HCT116 (cell line): ENCODE measurements at regions not wholly inside any gene's neighbourhood (a gene's known extent, or its start where the extent isn't known, plus 50 kb on each side); places are given as distances from the start of the nearest gene placed in this dataset.

Source experiments
- CBX3 ChIP-seq: IDR thresholded peaks from 2 replicates; pipeline ENCODE4 v1.6.1; 2012; ENCODE audit warnings: low read depth
- EGR1 ChIP-seq: IDR thresholded peaks from 2 replicates; pipeline ENCODE4 v1.6.1; 2012; ENCODE audit warnings: low read depth
- EZH2 ChIP-seq: fragments of 200-600 bp; sonication (generic); IDR thresholded peaks from 2 replicates; pipeline ENCODE4 v1.6.1; 2017; ENCODE audit warnings: antibody characterized with exemption, mixed run types
- EZH2phosphoT487 ChIP-seq: fragments of 200-600 bp; IDR thresholded peaks from 2 replicates; pipeline ENCODE4 v1.6.1; 2018; ENCODE audit warnings: antibody characterized with exemption, borderline replicate concordance
- MAX ChIP-seq: IDR thresholded peaks from 2 replicates; pipeline ENCODE4 v1.6.1; 2012
- POLR2A ChIP-seq: IDR thresholded peaks from 2 replicates; pipeline ENCODE4 v1.7.0; 2011; ENCODE audit warnings: borderline replicate concordance; ENCODE audit not compliant: insufficient read depth, insufficient read length; ENCODE audit errors: extremely low read depth
- POLR2AphosphoS5 ChIP-seq: IDR thresholded peaks from 2 replicates; pipeline ENCODE4 v1.6.1; 2011; ENCODE audit warnings: mild to moderate bottlenecking, low read depth, low read length, moderate library complexity
- RAD21 ChIP-seq: IDR thresholded peaks from 2 replicates; pipeline ENCODE4 v1.6.1; 2012; ENCODE audit warnings: low read depth, mild to moderate bottlenecking
- REST ChIP-seq: IDR thresholded peaks from 2 replicates; pipeline ENCODE4 v1.6.1; 2012; ENCODE audit warnings: low read depth
- TF ChIP-seq, protein P1 (sequence below): IDR thresholded peaks from 2 replicates; pipeline ENCODE4 v1.6.1; 2012
- TF ChIP-seq, protein P2 (sequence below), 3 experiments: fragments of 200-600 bp in 1 of 3; sonication (generic) in 1 of 3; IDR thresholded peaks in 2 of 3; conservative IDR thresholded peaks in 1 of 3; 2 replicates each; pipeline ENCODE4 v1.5.1; 2012 to 2017; ENCODE audit warnings: low read depth in 2 of 3, low read length in 2 of 3, antibody characterized with exemption in 1 of 3, borderline replicate concordance in 1 of 3, control low read depth in 1 of 3, mild to moderate bottlenecking in 1 of 3, mixed read lengths in 1 of 3, mixed run types in 1 of 3, moderate library complexity in 1 of 3; ENCODE audit not compliant: insufficient read depth in 1 of 3

- TF ChIP-seq EZH2 (no peak), MAX (no peak), EZH2phosphoT487 (no peak), POLR2AphosphoS5 (no peak), POLR2A (no peak), RAD21 (no peak), REST (no peak), EGR1 (no peak), CBX3 (no peak)
- TF ChIP-seq, protein P1, sequence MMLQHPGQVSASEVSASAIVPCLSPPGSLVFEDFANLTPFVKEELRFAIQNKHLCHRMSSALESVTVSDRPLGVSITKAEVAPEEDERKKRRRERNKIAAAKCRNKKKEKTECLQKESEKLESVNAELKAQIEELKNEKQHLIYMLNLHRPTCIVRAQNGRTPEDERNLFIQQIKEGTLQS = no peak
- TF ChIP-seq, protein P2, sequence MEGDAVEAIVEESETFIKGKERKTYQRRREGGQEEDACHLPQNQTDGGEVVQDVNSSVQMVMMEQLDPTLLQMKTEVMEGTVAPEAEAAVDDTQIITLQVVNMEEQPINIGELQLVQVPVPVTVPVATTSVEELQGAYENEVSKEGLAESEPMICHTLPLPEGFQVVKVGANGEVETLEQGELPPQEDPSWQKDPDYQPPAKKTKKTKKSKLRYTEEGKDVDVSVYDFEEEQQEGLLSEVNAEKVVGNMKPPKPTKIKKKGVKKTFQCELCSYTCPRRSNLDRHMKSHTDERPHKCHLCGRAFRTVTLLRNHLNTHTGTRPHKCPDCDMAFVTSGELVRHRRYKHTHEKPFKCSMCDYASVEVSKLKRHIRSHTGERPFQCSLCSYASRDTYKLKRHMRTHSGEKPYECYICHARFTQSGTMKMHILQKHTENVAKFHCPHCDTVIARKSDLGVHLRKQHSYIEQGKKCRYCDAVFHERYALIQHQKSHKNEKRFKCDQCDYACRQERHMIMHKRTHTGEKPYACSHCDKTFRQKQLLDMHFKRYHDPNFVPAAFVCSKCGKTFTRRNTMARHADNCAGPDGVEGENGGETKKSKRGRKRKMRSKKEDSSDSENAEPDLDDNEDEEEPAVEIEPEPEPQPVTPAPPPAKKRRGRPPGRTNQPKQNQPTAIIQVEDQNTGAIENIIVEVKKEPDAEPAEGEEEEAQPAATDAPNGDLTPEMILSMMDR (IDR thresholded peaks at IDR 0.05 in 2 of 3, conservative IDR thresholded peaks at IDR 0.05 in 1 of 3; ENCODE audit: borderline replicate concordance in 1 of 3, insufficient read depth in 1 of 3, low read depth in 2 of 3, low read length in 2 of 3) = no peak
Measured at GRCh38 chr7:57370066-57370738, 79.8 kb upstream of the ZNF716 start.
